GM12878 (cell line): ENCODE measurements at regions not wholly inside any gene's neighbourhood (a gene's known extent, or its start where the extent isn't known, plus 50 kb on each side); places are given as distances from the start of the nearest gene placed in this dataset.

Experiments used
- BCL3 ChIP-seq: IDR thresholded peaks from 2 replicates; pipeline ENCODE4 v1.6.1; 2011; ENCODE audit warnings: borderline replicate concordance, low read depth, mild to moderate bottlenecking, moderate library complexity, low read length; ENCODE audit not compliant: insufficient read depth, poor library complexity, severe bottlenecking
- CTCF ChIP-seq, 3 experiments: IDR thresholded peaks in 2 of 3; conservative IDR thresholded peaks in 1 of 3; 2 replicates each; pipeline ENCODE4 v1.5.1; 2011; ENCODE audit warnings: low read depth in 3 of 3, low read length in 3 of 3, mild to moderate bottlenecking in 3 of 3, control low read depth in 2 of 3, moderate library complexity in 2 of 3, inconsistent platforms in 1 of 3, mixed read lengths in 1 of 3; ENCODE audit not compliant: control insufficient read depth in 2 of 3, insufficient read depth in 1 of 3; ENCODE audit errors: extremely low read depth in 1 of 3
- NKRF ChIP-seq: fragments of 450-650 bp; conservative IDR thresholded peaks from 2 replicates; pipeline ENCODE4 v1.6.1; 2017; ENCODE audit warnings: mild to moderate bottlenecking, moderate library complexity
- ZNF687 ChIP-seq: fragments of 450-650 bp; IDR thresholded peaks from 2 replicates; pipeline ENCODE4 v1.6.1; 2017; ENCODE audit warnings: mild to moderate bottlenecking, moderate library complexity

- TF ChIP-seq CTCF (IDR thresholded peaks at IDR 0.05 in 2 of 3, conservative IDR thresholded peaks at IDR 0.05 in 1 of 3; ENCODE audit: control insufficient read depth in 2 of 3, extremely low read depth in 1 of 3, insufficient read depth in 1 of 3, low read depth in 3 of 3, low read length in 3 of 3) (no peak), ZNF687 (no peak), NKRF (no peak), BCL3 (no peak)
These were observed 1954.8 kb downstream of the ARAP2 start (continued) for GRCh38 chr4:34289489-34289888.
